Transverse colon (tissue), 4 donors: ENCODE measurements at regions not wholly inside any gene's neighbourhood (a gene's known extent, or its start where the extent isn't known, plus 50 kb on each side); places are given as distances from the start of the nearest gene placed in this dataset.

Source experiments
- DNase-seq: peaks from one replicate; pipeline ENCODE4 v3.0.0-alpha.2; 2019
- H3K27ac ChIP-seq, 4 donors: fragments of 200-600 bp; sonication (generic); 2 replicates each; pipeline ENCODE4 v1.5.1; 2016 to 2018; ENCODE audit warnings: inconsistent platforms in 4 of 4
- H3K27me3 ChIP-seq: fragments of 200-600 bp; sonication (generic); 2 replicates; pipeline ENCODE4 v1.5.1; 2017; ENCODE audit warnings: inconsistent platforms
- H3K36me3 ChIP-seq, 4 donors: fragments of 200-600 bp; sonication (generic); 2 replicates each; pipeline ENCODE4 v1.5.1; 2017 to 2019; ENCODE audit warnings: inconsistent platforms in 4 of 4
- H3K4me1 ChIP-seq, 4 donors: fragments of 200-600 bp; sonication (generic); 2 replicates each; pipeline ENCODE4 v1.5.1; 2017 to 2020; ENCODE audit warnings: inconsistent platforms in 4 of 4
- H3K4me3 ChIP-seq, 4 donors: fragments of 200-600 bp; sonication (generic); 1 replicate in 1 of 4; 2 replicates in 3 of 4; pipeline versions ENCODE4 v1.5.1 to v1.6.1; 2017 to 2019; ENCODE audit warnings: inconsistent platforms in 4 of 4
- H3K9me3 ChIP-seq, 2 donors: fragments of 200-600 bp; sonication (generic); 2 replicates each; pipeline ENCODE4 v1.5.1; 2017 to 2019; ENCODE audit warnings: inconsistent platforms in 2 of 2
- EP300 ChIP-seq: sonication (generic); formaldehyde crosslinking; IDR thresholded peaks from one replicate; pipeline ENCODE4 v1.6.1; 2017; ENCODE audit warnings: antibody characterized with exemption, low read depth
- POLR2A ChIP-seq: fragments of 450-650 bp; IDR thresholded peaks from one replicate; pipeline ENCODE4 v1.6.1; 2016; ENCODE audit warnings: antibody characterized with exemption, mild to moderate bottlenecking, moderate library complexity
- POLR2AphosphoS5 ChIP-seq, 3 donors: sonication (generic); formaldehyde crosslinking; IDR thresholded peaks; one replicate each; pipeline ENCODE4 v1.6.1; 2016; ENCODE audit warnings: antibody characterized with exemption in 3 of 3
- WGBS, 2 donors: methylation state at CpG; one replicate each; pipeline ENCODE4 v1.1.5; 2018; ENCODE audit warnings: low coverage in 1 of 2; 5-methylcytosine and 5-hydroxymethylcytosine counted together
- in situ Hi-C, 4 donors: fragments of 200-750 bp; cut with MboI; loops; one replicate each; pipeline versions ENCODE4 v1.15.0 to v1.15.1; 2017; ENCODE audit warnings: low sequenced_read_pairs in 3 of 4, low pct_ligation_motif_present in 1 of 4, low pct_unique_long_range_greater_than_20kb in 1 of 4
- intact Hi-C: fragments of 100-400 bp; cut with DNase I; formaldehyde crosslinking; loops from one replicate; pipeline ENCODE4 v1.15.1; 2023; ENCODE audit warnings: low total_unique reads
- TF ChIP-seq, protein P1 (sequence below), 5 experiments: fragments of 200-600 bp in 3 of 5; fragments of 450-650 bp in 2 of 5; sonication (generic) in 3 of 5; IDR thresholded peaks; 1 replicate in 2 of 5; 2 replicates in 3 of 5; pipeline ENCODE4 v1.5.1; 2016 to 2017; ENCODE audit warnings: antibody characterized with exemption in 5 of 5, inconsistent platforms in 3 of 5, mild to moderate bottlenecking in 2 of 5, moderate library complexity in 1 of 5

DNA sequence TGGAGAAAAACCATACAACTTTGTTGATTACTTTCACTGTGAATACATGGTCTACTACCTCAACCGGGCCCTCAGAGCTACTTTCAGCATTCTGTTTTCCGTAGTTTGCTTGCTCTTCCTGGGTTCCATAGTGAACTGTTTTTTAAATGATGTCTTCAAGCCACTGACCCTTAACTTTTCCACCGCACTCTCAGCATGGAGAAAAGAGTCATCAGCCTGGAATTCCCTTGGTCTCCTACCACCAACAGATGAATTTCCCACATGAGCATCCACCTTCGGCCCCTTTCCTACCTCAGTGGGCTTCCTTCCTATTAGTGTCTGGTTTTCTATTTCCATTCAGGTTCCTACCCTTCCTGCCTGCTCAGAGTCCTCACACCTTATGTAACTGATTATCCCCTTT lies 135.9 kb upstream of the ADAMTSL1 start:
- DNase-seq = no peak
- 78 to 94% methylated on average over 3 to 4 of the region's 4 CpGs for WGBS, 2 donors

DNA sequence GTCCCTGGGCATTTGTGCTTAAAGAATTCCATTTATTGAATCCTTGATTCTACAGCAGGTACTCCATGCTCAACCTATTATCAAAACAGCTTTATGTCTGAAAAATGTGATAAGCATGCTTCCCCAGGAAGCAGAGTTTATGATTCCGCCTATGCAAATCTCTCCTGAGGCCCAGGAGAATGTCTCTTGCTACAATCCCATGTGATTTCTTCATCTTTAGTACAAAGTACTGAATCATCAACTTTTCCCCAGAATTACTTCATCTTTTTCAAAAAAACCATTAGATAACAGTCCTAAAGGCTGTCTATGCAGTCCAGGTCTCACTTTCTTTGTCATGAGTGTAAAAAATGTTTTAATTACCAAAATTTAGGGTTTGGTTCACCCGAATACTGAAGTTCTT lies 130.2 kb upstream of the ADAMTSL1 start:
- no peaks in the 10 kb centered on the region for H3K27me3 ChIP-seq
- WGBS, 2 donors = 81 to 94% methylated on average over 2 of the region's 2 CpGs
- H3K27ac ChIP-seq = no peak overlapping the region
- TF ChIP-seq EP300 = no peak
- TF ChIP-seq POLR2AphosphoS5 (IDR thresholded peaks at IDR 0.05) = no peak
- TF ChIP-seq POLR2A = no peak
- TF ChIP-seq, protein P1, sequence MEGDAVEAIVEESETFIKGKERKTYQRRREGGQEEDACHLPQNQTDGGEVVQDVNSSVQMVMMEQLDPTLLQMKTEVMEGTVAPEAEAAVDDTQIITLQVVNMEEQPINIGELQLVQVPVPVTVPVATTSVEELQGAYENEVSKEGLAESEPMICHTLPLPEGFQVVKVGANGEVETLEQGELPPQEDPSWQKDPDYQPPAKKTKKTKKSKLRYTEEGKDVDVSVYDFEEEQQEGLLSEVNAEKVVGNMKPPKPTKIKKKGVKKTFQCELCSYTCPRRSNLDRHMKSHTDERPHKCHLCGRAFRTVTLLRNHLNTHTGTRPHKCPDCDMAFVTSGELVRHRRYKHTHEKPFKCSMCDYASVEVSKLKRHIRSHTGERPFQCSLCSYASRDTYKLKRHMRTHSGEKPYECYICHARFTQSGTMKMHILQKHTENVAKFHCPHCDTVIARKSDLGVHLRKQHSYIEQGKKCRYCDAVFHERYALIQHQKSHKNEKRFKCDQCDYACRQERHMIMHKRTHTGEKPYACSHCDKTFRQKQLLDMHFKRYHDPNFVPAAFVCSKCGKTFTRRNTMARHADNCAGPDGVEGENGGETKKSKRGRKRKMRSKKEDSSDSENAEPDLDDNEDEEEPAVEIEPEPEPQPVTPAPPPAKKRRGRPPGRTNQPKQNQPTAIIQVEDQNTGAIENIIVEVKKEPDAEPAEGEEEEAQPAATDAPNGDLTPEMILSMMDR (IDR thresholded peaks at IDR 0.05) = no peak
- intact Hi-C loops (no loop called here), in situ Hi-C loops (no loop called here)
- DNase-seq = no peak
- H3K36me3 ChIP-seq = no peaks in the 10 kb centered on the region
- H3K4me1 ChIP-seq = no peaks in the 10 kb centered on the region
- no peak overlapping the region for H3K4me3 ChIP-seq
- H3K9me3 ChIP-seq = no peaks in the 10 kb centered on the region

More for the DNA sequence above, 135.9 kb upstream of the ADAMTSL1 start:
- in situ Hi-C loops (no loop called here), intact Hi-C loops (no loop called here)
- no peak overlapping the region for H3K27ac ChIP-seq
- no peaks in the 10 kb centered on the region for H3K36me3 ChIP-seq
- no peak overlapping the region for H3K4me3 ChIP-seq
- H3K4me1 ChIP-seq = peaks cover 0 to 8% (median 4%) of the 10 kb centered on the region in 4 donors
- TF ChIP-seq, protein P1 (IDR thresholded peaks at IDR 0.05) = no peak
- TF ChIP-seq POLR2AphosphoS5 (IDR thresholded peaks at IDR 0.05) (no peak), EP300 (no peak), POLR2A (no peak)
- no peaks in the 10 kb centered on the region for H3K27me3 ChIP-seq
- H3K9me3 ChIP-seq = no peaks in the 10 kb centered on the region

DNA sequence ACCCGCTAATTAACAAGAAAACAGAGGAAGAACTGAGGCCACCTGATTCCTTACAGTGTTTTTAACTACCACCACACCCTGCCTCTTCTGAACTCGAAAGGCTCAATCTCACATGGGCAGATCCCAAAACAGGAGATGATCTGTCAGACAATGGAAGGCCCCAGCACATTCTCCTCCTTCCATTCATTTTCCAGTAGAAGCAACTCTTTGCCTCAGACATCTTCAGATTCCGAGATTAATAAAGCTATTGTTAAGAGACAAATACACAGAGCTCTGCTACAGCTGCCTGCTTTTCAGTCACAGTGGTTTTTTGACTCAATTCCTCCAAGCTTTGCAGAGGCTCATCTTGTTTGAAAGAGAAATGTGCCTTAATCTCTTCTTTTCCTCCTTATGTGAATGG lies 127.2 kb upstream of the ADAMTSL1 start:
- TF ChIP-seq, protein P1 (IDR thresholded peaks at IDR 0.05) = no peak
- TF ChIP-seq POLR2A (no peak), POLR2AphosphoS5 (IDR thresholded peaks at IDR 0.05) (no peak), EP300 (no peak)
- Histone ChIP-seq H3K4me1 (no peaks in the 10 kb centered on the region), H3K27me3 (no peaks in the 10 kb centered on the region), H3K27ac (no peak overlapping the region), H3K9me3 (no peaks in the 10 kb centered on the region), H3K36me3 (no peaks in the 10 kb centered on the region), H3K4me3 (no peak overlapping the region)
- 84 to 92% methylated on average over 3 of the region's 3 CpGs for WGBS, 2 donors
- DNase-seq = no peak
- intact Hi-C loops = no loop called here
- in situ Hi-C loops = no loop called here

DNA sequence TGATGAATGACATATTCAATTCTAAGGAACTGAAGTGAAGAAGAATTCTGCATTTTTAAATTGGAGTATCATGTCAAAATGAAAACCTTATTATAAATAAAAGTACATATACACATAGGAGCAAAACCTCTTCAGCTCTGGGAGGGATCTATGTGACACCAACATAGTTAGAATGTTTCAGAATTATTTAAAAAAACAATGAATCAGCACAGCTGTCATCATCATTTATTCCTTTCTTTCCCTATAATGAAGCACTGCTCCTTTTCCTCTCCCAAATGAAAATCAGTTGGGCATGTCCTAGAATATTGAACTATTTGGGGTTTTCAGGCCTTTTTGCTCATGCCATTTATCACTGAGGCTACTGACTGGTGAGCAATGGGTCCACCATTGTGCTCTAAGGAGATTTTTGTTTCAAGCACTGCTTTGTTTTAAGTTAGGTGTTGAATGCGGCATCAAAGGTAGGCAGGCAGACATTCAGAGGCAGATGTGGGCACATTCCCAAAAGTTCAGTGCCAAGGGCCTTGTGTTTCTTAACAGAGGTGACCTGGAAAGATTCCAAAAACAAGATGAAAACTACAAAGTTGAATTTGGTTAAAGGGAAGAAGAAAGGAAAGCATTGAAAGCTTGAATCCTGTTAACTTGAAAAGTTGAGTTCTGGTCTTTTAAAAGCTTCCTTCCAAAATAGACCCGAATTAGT lies 126.4 kb upstream of the ADAMTSL1 start:
- H3K4me3 ChIP-seq = no peak overlapping the region
- in situ Hi-C loops = no loop called here
- H3K27ac ChIP-seq = no peak overlapping the region
- no peaks in the 10 kb centered on the region for H3K27me3 ChIP-seq
- no peak for DNase-seq
- H3K9me3 ChIP-seq = no peaks in the 10 kb centered on the region
- WGBS, 2 donors = 76 to 87% methylated on average over 2 of the region's 2 CpGs
- no peaks in the 10 kb centered on the region for H3K36me3 ChIP-seq
- TF ChIP-seq EP300 (no peak), POLR2A (no peak), POLR2AphosphoS5 (IDR thresholded peaks at IDR 0.05) (no peak)
- TF ChIP-seq, protein P1 (IDR thresholded peaks at IDR 0.05) = no peak
- H3K4me1 ChIP-seq = no peaks in the 10 kb centered on the region
- intact Hi-C loops = no loop called here
